ENCODE measurements at regions not wholly inside any gene's neighbourhood (a gene's known extent, or its start where the extent isn't known, plus 50 kb on each side); places are given as distances from the start of the nearest gene placed in this dataset.

GRCh38 chr6:165219629-165220028, 89.8 kb downstream of the C6orf118 start:
- Histone ChIP-seq H3K9me3 (ENCODE audit: insufficient read depth, low read length) (no peaks in the 10 kb centered on the region), H3K4me2 (ENCODE audit: low read depth, low read length, poor library complexity, severe bottlenecking) (no peak overlapping the region), H3K9ac (ENCODE audit: low read length) (no peak overlapping the region), H3K27me3 (ENCODE audit: low read length) (no peaks in the 10 kb centered on the region), H4K20me1 (ENCODE audit: low read depth, low read length) (no peaks in the 10 kb centered on the region), H3K27ac (ENCODE audit: low read depth, low read length) (no peak overlapping the region), H3F3A (ENCODE audit: insufficient read depth) (no peaks in the 10 kb centered on the region), H2AFZ (ENCODE audit: low read depth, low read length, severe bottlenecking) (no peak overlapping the region), H3K4me3 (ENCODE audit: insufficient read depth, low read length, poor library complexity, severe bottlenecking) (no peak overlapping the region), H3K9me2 (replicated peaks; ENCODE audit: insufficient read depth, low read length) (no peaks in the 10 kb centered on the region), H3K36me3 (ENCODE audit: low read length) (no peaks in the 10 kb centered on the region), H3K79me2 (ENCODE audit: insufficient read depth, low read length) (no peaks in the 10 kb centered on the region)
- no peak for TF ChIP-seq CTCF (IDR thresholded peaks at IDR 0.05; ENCODE audit: insufficient read depth, low read length, poor library complexity, severe bottlenecking)
- no peak for TF ChIP-seq EZH2phosphoT487 (conservative IDR thresholded peaks at IDR 0.05; ENCODE audit: low read length)

GRCh38 chr6:165218829-165219228, 90.6 kb downstream of the C6orf118 start:
- H3K9me3 ChIP-seq (ENCODE audit: insufficient read depth, low read length) = no peaks in the 10 kb centered on the region
- no peak overlapping the region for H3K27ac ChIP-seq (ENCODE audit: low read depth, low read length)
- no peaks in the 10 kb centered on the region for H3K9me2 ChIP-seq (replicated peaks; ENCODE audit: insufficient read depth, low read length)
- H3K4me2 ChIP-seq (ENCODE audit: low read depth, low read length, poor library complexity, severe bottlenecking) = no peak overlapping the region
- no peaks in the 10 kb centered on the region for H4K20me1 ChIP-seq (ENCODE audit: low read depth, low read length)
- no peaks in the 10 kb centered on the region for H3K79me2 ChIP-seq (ENCODE audit: insufficient read depth, low read length)
- H3F3A ChIP-seq (ENCODE audit: insufficient read depth) = no peaks in the 10 kb centered on the region
- H3K9ac ChIP-seq (ENCODE audit: low read length) = no peak overlapping the region
- H3K36me3 ChIP-seq (ENCODE audit: low read length) = no peaks in the 10 kb centered on the region
- H3K4me3 ChIP-seq (ENCODE audit: insufficient read depth, low read length, poor library complexity, severe bottlenecking) = no peak overlapping the region
- H3K27me3 ChIP-seq (ENCODE audit: low read length) = no peaks in the 10 kb centered on the region
- no peak overlapping the region for H2AFZ ChIP-seq (ENCODE audit: low read depth, low read length, severe bottlenecking)
- TF ChIP-seq CTCF (IDR thresholded peaks at IDR 0.05; ENCODE audit: insufficient read depth, low read length, poor library complexity, severe bottlenecking) (no peak), EZH2phosphoT487 (conservative IDR thresholded peaks at IDR 0.05; ENCODE audit: low read length) (no peak)

- Histone ChIP-seq H3K27me3 (ENCODE audit: low read length) (no peaks in the 10 kb centered on the region), H4K20me1 (ENCODE audit: low read depth, low read length) (no peaks in the 10 kb centered on the region), H3K79me2 (ENCODE audit: insufficient read depth, low read length) (no peaks in the 10 kb centered on the region), H3K9me3 (ENCODE audit: insufficient read depth, low read length) (no peaks in the 10 kb centered on the region), H3F3A (ENCODE audit: insufficient read depth) (no peaks in the 10 kb centered on the region), H3K4me2 (ENCODE audit: low read depth, low read length, poor library complexity, severe bottlenecking) (no peak overlapping the region), H3K27ac (ENCODE audit: low read depth, low read length) (no peak overlapping the region), H3K36me3 (ENCODE audit: low read length) (no peaks in the 10 kb centered on the region), H3K4me3 (ENCODE audit: insufficient read depth, low read length, poor library complexity, severe bottlenecking) (no peak overlapping the region), H3K9ac (ENCODE audit: low read length) (no peak overlapping the region), H2AFZ (ENCODE audit: low read depth, low read length, severe bottlenecking) (no peak overlapping the region), H3K9me2 (replicated peaks; ENCODE audit: insufficient read depth, low read length) (no peaks in the 10 kb centered on the region)
- TF ChIP-seq CTCF (IDR thresholded peaks at IDR 0.05; ENCODE audit: insufficient read depth, low read length, poor library complexity, severe bottlenecking) = no peak
- TF ChIP-seq EZH2phosphoT487 (conservative IDR thresholded peaks at IDR 0.05; ENCODE audit: low read length) = no peak
These were observed 102.6 kb downstream of the C6orf118 start for GRCh38 chr6:165206798-165207197.
